HG03558 (cell line): ENCODE measurements at regions not wholly inside any gene's neighbourhood (a gene's known extent, or its start where the extent isn't known, plus 50 kb on each side); places are given as distances from the start of the nearest gene placed in this dataset.
"Not testable (repeated sequence)": the region's sequence is repeated elsewhere in the genome, so short reads cannot be mapped to it uniquely, and the experiment has no call there.

Experiments
- ATAC-seq: cut with Tn5 transposase; IDR thresholded peaks from one replicate; pipeline ENCODE4 v1.9.1; 2021; ENCODE audit warnings: moderate number of reproducible peaks; ENCODE audit not compliant: unreplicated experiment; ENCODE audit errors: extremely low read depth

DNA sequence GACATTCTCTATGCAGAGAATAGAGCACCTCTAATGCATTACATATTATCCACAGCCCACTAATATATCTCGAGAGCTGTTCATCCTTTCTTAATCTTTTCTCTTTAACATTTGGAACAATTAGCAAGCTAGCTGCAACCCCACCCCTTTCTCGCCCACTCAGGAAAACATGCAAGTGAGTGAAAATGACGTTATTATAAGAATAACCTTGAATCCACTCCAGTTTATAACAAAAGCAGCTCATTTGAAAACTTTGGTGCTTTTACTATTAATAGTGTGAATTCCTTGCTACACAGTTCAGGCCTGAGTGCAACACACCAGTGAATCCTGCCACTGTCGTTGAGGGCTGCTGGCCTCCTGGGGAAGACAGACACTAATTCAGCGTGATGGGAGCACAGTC lies 63.3 kb upstream of the BMAL1 start:
- no peak for ATAC-seq

DNA sequence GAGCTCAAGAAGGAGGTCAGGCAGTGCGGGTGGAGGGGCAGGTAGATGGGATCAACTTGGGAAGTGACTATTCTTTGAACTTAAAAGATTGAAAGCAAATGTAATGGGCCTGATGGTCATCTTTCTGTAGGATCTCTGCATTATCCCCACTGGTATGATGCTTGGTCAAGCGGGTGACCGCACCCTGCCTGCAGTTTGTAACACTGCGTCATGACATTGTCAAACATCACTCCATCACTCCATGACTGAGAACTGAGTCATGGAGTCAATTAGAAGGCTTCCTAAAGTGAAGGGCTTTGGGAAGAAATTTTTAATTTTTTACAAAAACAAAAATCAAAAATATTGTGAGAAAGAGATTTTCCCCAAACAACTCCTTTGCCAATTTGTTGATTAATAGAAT lies 62.4 kb upstream of the BMAL1 start:
- ATAC-seq = no peak

DNA sequence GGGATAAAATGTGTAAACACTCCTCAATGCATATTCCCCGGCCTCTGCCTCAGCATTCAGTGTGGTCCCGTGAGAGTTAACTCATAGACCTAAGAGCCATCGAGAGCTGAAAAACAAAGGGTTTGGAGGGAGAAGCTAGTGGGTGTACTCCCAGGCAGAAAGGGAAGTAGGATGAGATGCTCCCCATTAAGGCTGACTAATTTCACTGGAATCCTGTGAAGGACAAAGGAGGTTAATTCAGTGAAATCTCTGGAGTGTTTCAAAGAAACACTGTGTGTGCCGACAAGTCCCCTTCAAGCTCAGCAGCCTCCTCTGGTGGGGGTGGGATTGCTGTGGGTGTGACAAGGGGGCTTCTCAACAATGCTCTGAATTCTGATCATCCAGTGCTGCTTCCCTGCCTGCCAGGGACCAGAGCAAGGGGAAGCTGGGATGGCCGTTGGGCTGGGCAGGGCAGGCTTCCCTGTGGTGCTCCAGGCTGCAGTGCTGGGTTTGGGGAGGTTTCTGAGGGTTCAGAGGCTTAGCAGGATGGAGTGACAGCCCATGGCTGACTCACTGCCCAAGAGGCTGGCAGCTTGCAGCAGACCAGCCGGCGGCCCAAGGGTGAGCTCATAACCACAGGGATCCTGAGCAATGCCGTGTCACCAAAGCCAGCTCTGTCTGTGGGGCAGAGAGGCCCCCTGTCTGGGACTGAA lies 61.4 kb upstream of the BMAL1 start:
- ATAC-seq = no peak

DNA sequence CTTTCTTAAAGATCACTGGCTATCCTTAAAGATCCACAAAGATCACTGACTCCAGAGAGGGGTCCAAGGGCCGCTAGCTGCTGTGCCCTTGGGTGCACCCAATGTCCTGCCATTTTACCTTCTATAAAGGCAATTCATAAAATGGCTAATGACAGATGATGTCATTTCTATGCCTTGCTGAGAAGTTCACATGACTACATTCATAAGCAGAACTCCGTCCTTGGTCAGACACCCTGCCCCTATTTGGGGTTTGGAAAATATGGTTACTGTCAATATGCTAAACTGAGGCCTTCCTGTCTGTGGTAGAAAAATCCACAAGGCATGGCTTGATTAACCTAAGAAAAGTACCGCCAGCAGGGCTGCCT lies 60.9 kb upstream of the BMAL1 start:
- no peak for ATAC-seq

DNA sequence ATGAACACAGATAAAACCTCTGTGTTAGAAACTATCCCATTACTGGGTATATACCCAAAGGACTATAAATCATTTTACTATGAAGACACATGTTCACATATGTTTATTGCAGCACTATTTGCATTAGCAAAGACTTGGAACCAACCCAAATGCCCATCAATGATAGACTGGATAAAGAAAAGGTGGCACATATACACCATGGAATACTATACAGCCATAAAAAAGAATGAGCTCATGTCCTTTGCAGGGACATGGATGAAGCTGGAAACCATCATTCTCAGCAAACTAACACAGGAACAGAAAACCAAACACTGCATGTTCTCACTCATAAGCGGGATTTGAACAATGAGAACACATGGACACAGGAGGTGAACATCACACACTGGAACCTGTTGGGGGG lies 58.9 kb upstream of the BMAL1 start:
- ATAC-seq = not testable (repeated sequence)

DNA sequence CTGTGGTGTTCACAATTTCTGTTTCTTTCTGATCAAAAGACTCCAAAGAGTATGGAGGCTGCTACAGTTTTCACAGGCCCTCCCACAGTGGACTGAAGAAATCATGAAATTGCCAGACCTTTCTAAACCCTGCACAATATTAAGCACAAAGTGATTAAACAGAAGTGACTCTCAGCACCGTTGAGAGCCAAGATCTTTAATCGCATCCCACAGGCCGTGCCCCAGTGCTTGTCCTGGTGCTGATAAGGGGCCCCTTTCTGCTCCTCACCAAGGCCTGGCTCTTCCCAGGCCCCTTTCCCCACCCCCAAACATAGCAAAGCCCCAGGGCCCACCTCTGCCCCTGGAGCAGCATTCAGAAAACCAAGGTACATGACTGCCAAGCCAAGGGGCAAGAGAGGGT lies 57.4 kb upstream of the BMAL1 start:
- ATAC-seq = no peak

DNA sequence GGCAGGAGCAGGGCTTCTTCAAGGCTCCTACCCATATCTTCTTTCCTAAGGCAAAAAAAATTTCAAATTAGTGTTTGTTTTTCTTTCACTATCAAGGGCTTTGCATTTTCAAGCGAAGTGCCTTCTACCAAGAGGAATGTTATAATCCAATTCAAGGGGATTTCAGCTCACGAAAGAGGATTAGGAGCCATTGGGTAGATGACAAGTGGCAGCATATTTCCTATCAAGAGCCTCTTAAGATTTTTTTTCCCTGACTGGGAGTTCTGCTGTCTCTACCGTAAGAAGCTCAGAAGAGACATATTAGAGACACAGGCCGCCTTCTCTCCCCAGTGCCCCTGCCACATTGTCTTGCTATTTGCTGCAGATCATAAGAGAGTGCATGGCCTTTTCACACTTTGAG lies 55.9 kb upstream of the BMAL1 start:
- no peak for ATAC-seq

DNA sequence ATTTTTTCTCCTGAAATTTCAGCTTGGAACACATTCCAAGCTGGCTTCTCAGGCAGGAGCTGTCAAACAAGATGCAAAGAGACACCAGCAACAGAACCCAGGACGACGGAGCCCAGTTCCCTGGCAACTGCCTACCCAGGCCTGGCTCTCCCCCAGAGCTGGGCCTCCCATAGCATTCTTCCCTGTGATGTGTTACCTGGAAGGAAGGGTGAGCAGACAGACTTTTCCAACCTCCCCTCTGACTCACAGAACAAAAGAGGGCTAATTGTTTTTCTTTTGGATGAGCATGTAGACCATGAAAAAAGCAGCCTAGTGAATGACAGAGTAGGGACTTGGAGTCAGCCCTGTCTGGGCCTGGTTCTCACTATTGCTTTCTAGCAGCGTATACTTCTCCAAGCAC lies 55.3 kb upstream of the BMAL1 start:
- no peak for ATAC-seq

DNA sequence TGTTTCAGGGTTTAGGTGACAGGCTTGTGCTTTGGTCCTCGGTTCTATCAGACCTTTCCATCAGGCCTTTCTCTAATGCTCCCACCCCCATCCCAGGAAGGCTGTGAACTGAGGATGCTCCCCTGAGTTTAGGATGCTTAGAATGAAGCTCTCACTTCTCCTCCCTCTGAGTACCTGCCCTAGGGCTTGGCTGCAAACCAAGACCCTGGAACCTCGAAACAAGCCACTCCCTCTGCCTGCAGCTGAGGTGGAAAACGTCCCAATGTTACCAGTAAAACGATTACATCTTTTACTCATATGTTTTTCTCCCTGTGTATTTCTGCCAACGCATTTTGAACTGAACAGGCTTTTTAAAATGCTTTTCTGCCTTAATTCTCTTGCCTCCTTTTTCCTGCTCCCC lies 54.5 kb upstream of the BMAL1 start:
- no peak for ATAC-seq

DNA sequence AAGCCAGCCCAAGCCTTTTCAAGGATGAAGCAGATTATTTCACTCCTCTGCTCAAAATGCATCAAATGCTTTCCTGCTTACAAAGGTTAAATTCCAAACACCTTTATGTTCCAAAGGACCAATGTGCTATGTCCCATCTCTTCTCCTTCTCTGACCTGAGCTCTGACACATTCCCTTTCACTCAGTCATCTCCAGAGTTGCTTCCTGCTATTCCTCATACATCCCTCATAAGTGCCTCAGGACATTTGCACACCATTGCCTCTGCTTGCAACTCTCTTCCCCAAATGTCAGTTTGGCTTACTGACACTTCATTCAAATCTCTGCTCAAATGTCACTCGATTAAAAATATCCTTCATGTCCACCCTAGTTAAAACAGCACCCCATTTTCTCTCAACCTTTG lies 53.3 kb upstream of the BMAL1 start:
- no peak for ATAC-seq

DNA sequence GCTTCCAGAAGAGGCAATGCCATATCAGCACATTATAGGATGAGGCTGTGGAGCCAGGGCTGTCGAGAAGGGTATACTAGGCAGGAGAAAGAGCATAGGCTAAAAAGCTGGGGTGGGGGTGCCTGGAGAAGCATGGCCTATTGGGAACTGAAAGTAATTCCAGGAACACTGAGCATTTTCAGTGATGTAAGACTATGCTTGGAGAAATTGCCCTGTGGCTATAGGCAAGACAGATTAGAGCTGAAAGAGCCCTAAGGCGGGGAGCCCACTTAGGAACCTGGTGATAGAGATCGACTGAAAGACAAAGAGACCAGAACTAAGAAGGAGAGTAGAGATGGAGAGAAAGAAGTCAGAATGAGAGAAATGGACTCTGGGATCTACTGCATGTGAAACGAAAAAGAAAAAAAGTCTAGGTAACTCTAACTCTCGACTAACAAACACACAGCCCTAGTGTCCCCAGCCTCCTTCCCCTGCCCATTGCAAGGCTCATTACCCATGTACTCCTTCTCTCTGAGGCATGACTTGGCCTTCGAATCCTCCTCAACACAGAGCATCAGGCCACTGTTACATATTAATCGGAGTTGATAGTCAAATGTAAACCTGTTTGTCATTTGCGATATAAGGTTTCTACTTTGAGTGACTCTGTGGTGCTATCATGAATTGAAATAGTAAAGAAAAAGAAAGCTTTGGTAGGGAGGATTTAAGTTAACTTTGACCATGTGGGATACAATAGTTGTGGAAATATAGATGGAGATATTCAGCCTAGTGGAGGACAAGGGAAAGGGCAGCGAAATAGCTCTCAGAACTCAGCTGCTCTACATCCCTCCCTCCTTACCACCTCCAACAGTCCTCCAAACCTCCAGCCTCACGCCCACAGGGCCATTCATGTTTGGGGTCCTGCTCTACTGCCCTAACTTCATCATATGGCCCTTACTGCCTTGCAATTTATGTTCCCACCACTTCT lies 52.3 kb upstream of the BMAL1 start:
- ATAC-seq = no peak

DNA sequence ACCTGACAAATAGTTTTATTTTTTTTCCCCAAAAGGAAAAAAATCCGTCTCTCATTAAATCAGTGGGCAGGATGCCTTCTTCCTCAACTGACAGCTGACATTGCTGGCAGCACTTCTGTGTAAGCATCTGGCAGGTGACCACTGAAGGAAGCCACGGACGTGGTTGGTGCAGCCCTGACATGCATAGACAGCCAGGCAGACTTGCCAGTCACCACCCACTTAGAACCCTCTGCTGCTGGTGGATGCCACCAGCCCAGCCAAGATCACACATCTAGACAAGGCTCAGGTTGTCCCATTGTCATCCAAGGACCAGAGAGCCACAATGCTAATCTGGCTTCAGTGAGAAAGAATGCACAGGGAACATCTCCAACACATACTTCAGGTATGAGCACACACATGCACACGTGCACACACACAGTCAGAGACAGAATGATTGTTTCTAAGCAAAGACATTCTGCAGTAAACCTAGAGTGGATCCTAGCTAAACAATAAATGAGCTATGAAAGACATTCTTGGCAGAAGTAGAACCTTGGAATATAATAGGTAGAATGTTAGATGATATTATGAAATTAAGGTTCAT lies 49.8 kb upstream of the BMAL1 start:
- no peak for ATAC-seq
